HFF-Myc (cell line): ENCODE measurements at regions not wholly inside any gene's neighbourhood (a gene's known extent, or its start where the extent isn't known, plus 50 kb on each side); places are given as distances from the start of the nearest gene placed in this dataset.

Experiments used
- DNase-seq: peaks from one replicate; pipeline ENCODE4 v3.0.0-alpha.2; 2011; ENCODE audit warnings: low read depth; ENCODE audit errors: extremely low read depth
- H3K4me3 ChIP-seq: replicated peaks from 2 replicates; pipeline ENCODE4 v1.5.1; 2011; ENCODE audit warnings: low read depth, mild to moderate bottlenecking, control low read depth, low read length
- CTCF ChIP-seq: IDR thresholded peaks from 2 replicates; pipeline ENCODE4 v1.5.1; 2012; ENCODE audit warnings: mild to moderate bottlenecking, low read depth, low read length, control low read depth; ENCODE audit errors: missing control alignments

GRCh38 chr18:61605376-61606067, 272.3 kb downstream of the CDH20 start:
- DNase-seq, result no peak
- H3K4me3 ChIP-seq, result peak overlapping the region; percentile 42
- no peak for TF ChIP-seq CTCF
